WTC11 (cell line): ENCODE measurements at regions not wholly inside any gene's neighbourhood (a gene's known extent, or its start where the extent isn't known, plus 50 kb on each side); places are given as distances from the start of the nearest gene placed in this dataset.

Experiments used
- ATAC-seq: fragments of 200-7000 bp; cut with Tn5 transposase; 2 replicates; pipeline ENCODE4 v1.10.0; 2021; ENCODE audit warnings: mild to moderate bottlenecking, moderate library complexity
- CTCF ChIA-PET: fragments of 300-600 bp; sonication (Branson Sonifier 250); formaldehyde crosslinking; loops from one replicate; lab custom pipeline; 2021; ENCODE audit warnings: antibody characterized with exemption; lab: Charles Lee
- POLR2A ChIA-PET: fragments of 350-600 bp; sonication (Branson Sonifier 250); formaldehyde crosslinking; loops from one replicate; lab custom pipeline; 2021; ENCODE audit warnings: antibody characterized with exemption; lab: Charles Lee
- DNase-seq: peaks from one replicate; pipeline ENCODE4 v3.0.0; 2021; ENCODE audit warnings: low spot score
- H3K27ac Mint-ChIP-seq: 2 replicates; pipeline ENCODE4 v1.8.0; 2021; ENCODE audit warnings: mixed read lengths
- H3K27me3 Mint-ChIP-seq: 2 replicates; pipeline ENCODE4 v1.8.0; 2021; ENCODE audit warnings: low read depth, mild to moderate bottlenecking, moderate library complexity, mixed read lengths
- H3K36me3 Mint-ChIP-seq: 2 replicates; pipeline ENCODE4 v1.8.0; 2021; ENCODE audit warnings: mixed read lengths
- H3K4me1 Mint-ChIP-seq: 2 replicates; pipeline ENCODE4 v1.8.0; 2022; ENCODE audit warnings: mixed read lengths
- H3K4me3 Mint-ChIP-seq: 2 replicates; pipeline ENCODE4 v1.8.0; 2021; ENCODE audit warnings: mild to moderate bottlenecking, moderate library complexity, mixed read lengths
- H3K9me3 Mint-ChIP-seq: 2 replicates; pipeline ENCODE4 v1.8.0; 2021; ENCODE audit warnings: mixed read lengths
- AFF4 ChIP-seq: sonication (generic); formaldehyde crosslinking; IDR thresholded peaks from 2 replicates; pipeline ENCODE4 v1.8.1; 2023; ENCODE audit warnings: mild to moderate bottlenecking, missing genetic modification reagents, borderline replicate concordance
- ATF1 ChIP-seq: sonication (generic); formaldehyde crosslinking; IDR thresholded peaks from 2 replicates; pipeline ENCODE4 v1.8.1; 2023; ENCODE audit warnings: mild to moderate bottlenecking, moderate library complexity, missing genetic modification reagents
- ESRRA ChIP-seq: sonication (generic); formaldehyde crosslinking; IDR thresholded peaks from 2 replicates; pipeline ENCODE4 v1.8.1; 2022; ENCODE audit warnings: mild to moderate bottlenecking, missing genetic modification reagents, borderline replicate concordance
- FOXJ3 ChIP-seq: sonication (generic); formaldehyde crosslinking; IDR thresholded peaks from 2 replicates; pipeline ENCODE4 v1.9.0; 2021; ENCODE audit warnings: missing genetic modification reagents, mild to moderate bottlenecking, borderline replicate concordance
- FOXP4 ChIP-seq: sonication (generic); formaldehyde crosslinking; IDR thresholded peaks from 2 replicates; pipeline ENCODE4 v1.8.0; 2022; ENCODE audit warnings: mild to moderate bottlenecking, missing genetic modification reagents
- KAT7 ChIP-seq: sonication (generic); formaldehyde crosslinking; IDR thresholded peaks from 2 replicates; pipeline ENCODE4 v1.8.1; 2023; ENCODE audit warnings: missing genetic modification reagents, mild to moderate bottlenecking, borderline replicate concordance
- MAX ChIP-seq: sonication (generic); formaldehyde crosslinking; IDR thresholded peaks from 2 replicates; pipeline ENCODE4 v1.8.0; 2022; ENCODE audit warnings: mild to moderate bottlenecking, missing genetic modification reagents
- MLX ChIP-seq: sonication (generic); formaldehyde crosslinking; IDR thresholded peaks from 2 replicates; pipeline ENCODE4 v1.8.1; 2023; ENCODE audit warnings: mild to moderate bottlenecking, missing genetic modification reagents, moderate library complexity
- NFATC4 ChIP-seq: fragments of 250-450 bp; sonication (Bioruptor Pico); IDR thresholded peaks from 2 replicates; pipeline ENCODE4 v1.9.0; 2021; ENCODE audit warnings: mild to moderate bottlenecking
- NFE2L1 ChIP-seq: sonication (generic); formaldehyde crosslinking; IDR thresholded peaks from 2 replicates; pipeline ENCODE4 v1.8.1; 2023; ENCODE audit warnings: missing genetic modification reagents
- NFYB ChIP-seq: sonication (generic); formaldehyde crosslinking; conservative IDR thresholded peaks from 2 replicates; pipeline ENCODE4 v1.8.0; 2022; ENCODE audit warnings: low read depth, missing genetic modification reagents
- NR2C2 ChIP-seq: sonication (generic); formaldehyde crosslinking; IDR thresholded peaks from 2 replicates; pipeline ENCODE4 v1.8.0; 2022; ENCODE audit warnings: mild to moderate bottlenecking, missing genetic modification reagents
- NR3C1 ChIP-seq: sonication (generic); formaldehyde crosslinking; conservative IDR thresholded peaks from 2 replicates; pipeline ENCODE4 v1.8.1; 2023; ENCODE audit warnings: low read depth, mild to moderate bottlenecking, missing genetic modification reagents
- TEAD1 ChIP-seq: sonication (generic); formaldehyde crosslinking; IDR thresholded peaks from 2 replicates; pipeline ENCODE4 v1.8.0; 2022; ENCODE audit warnings: mild to moderate bottlenecking, missing genetic modification reagents
- TEAD4 ChIP-seq: sonication (generic); formaldehyde crosslinking; IDR thresholded peaks from 2 replicates; pipeline ENCODE4 v1.8.0; 2022; ENCODE audit warnings: mild to moderate bottlenecking, missing genetic modification reagents
- ZBTB21 ChIP-seq: sonication (generic); formaldehyde crosslinking; IDR thresholded peaks from 2 replicates; pipeline ENCODE4 v1.8.1; 2023; ENCODE audit warnings: mild to moderate bottlenecking, missing genetic modification reagents, borderline replicate concordance
- ZNF232 ChIP-seq: sonication (generic); formaldehyde crosslinking; IDR thresholded peaks from 2 replicates; pipeline ENCODE4 v1.8.0; 2022; ENCODE audit warnings: mild to moderate bottlenecking, missing genetic modification reagents
- ZNF425 ChIP-seq: fragments of 250-450 bp; sonication (Bioruptor Pico); conservative IDR thresholded peaks from 2 replicates; pipeline ENCODE4 v1.9.0; 2021; ENCODE audit warnings: mild to moderate bottlenecking
- ZNF532 ChIP-seq: fragments of 250-450 bp; sonication (Bioruptor Pico); IDR thresholded peaks from 2 replicates; pipeline ENCODE4 v1.9.0; 2021; ENCODE audit warnings: mild to moderate bottlenecking, borderline replicate concordance
- ZNF671 ChIP-seq: fragments of 250-450 bp; sonication (Bioruptor Pico); IDR thresholded peaks from 2 replicates; pipeline ENCODE4 v1.8.0; 2021; ENCODE audit warnings: mild to moderate bottlenecking
- ZSCAN18 ChIP-seq: fragments of 250-450 bp; sonication (Bioruptor Pico); IDR thresholded peaks from 2 replicates; pipeline ENCODE4 v2.1.2; 2022; ENCODE audit warnings: mild to moderate bottlenecking, moderate library complexity

- no peak for TF ChIP-seq ZNF532
- TF ChIP-seq FOXJ3, result no peak
- no peak for TF ChIP-seq ZNF425 (CRISPR knock-in tag)
- no peak for TF ChIP-seq NFYB (CRISPR knock-in tag)
- no peak for TF ChIP-seq NR3C1 (CRISPR knock-in tag)
- no peak for TF ChIP-seq ZBTB21 (CRISPR knock-in tag)
- no peak for TF ChIP-seq FOXP4 (CRISPR knock-in tag)
- TF ChIP-seq NFE2L1 (CRISPR knock-in tag), result no peak
Measured at GRCh38 chr13:82647540-82647939, 1234.7 kb downstream of the SLITRK1 start (continued).

- ATAC-seq (no peak), DNase-seq (no peak)
- Mint-ChIP-seq H3K27ac (no peak overlapping the region), H3K4me1 (no peaks in the 10 kb centered on the region), H3K4me3 (no peak overlapping the region), H3K9me3 (0 out of 2 replicates have a peak, but pooled peaks cover 7% of the 10 kb centered on the region), H3K27me3 (no peaks in the 10 kb centered on the region), H3K36me3 (no peaks in the 10 kb centered on the region)
- no peak for TF ChIP-seq MLX (CRISPR knock-in tag)
- TF ChIP-seq NR2C2, result no peak
- TF ChIP-seq ESRRA (CRISPR knock-in tag), result no peak
- no peak for TF ChIP-seq ZNF671 (CRISPR knock-in tag)
- no peak for TF ChIP-seq ZNF232 (CRISPR knock-in tag)
- POLR2A ChIA-PET, result no interaction called here
- CTCF ChIA-PET, result no interaction called here
Measured at GRCh38 chr13:82636119-82636518, 1246.2 kb downstream of the SLITRK1 start.

- TF ChIP-seq MAX (CRISPR knock-in tag) (no peak), TEAD1 (CRISPR knock-in tag) (no peak), AFF4 (CRISPR knock-in tag) (no peak), KAT7 (CRISPR knock-in tag) (no peak), ATF1 (CRISPR knock-in tag) (no peak), TEAD4 (CRISPR knock-in tag) (no peak), NFATC4 (CRISPR knock-in tag) (no peak), ZSCAN18 (CRISPR knock-in tag) (no peak)
- POLR2A ChIA-PET, result no interaction called here
- H3K27me3 Mint-ChIP-seq, result no peaks in the 10 kb centered on the region
- H3K36me3 Mint-ChIP-seq, result no peaks in the 10 kb centered on the region
- ATAC-seq (no peak), DNase-seq (no peak)
- CTCF ChIA-PET, result no interaction called here
- H3K27ac Mint-ChIP-seq, result no peak overlapping the region
- no peaks in the 10 kb centered on the region for H3K4me1 Mint-ChIP-seq
- H3K4me3 Mint-ChIP-seq, result no peak overlapping the region
- H3K9me3 Mint-ChIP-seq, result 0 out of 2 replicates have a peak, but pooled peaks cover 7% of the 10 kb centered on the region
Measured at GRCh38 chr13:82634946-82635345, 1247.3 kb downstream of the SLITRK1 start.
